ENCODE measurements at regions not wholly inside any gene's neighbourhood (a gene's known extent, or its start where the extent isn't known, plus 50 kb on each side); places are given as distances from the start of the nearest gene placed in this dataset.

DNA sequence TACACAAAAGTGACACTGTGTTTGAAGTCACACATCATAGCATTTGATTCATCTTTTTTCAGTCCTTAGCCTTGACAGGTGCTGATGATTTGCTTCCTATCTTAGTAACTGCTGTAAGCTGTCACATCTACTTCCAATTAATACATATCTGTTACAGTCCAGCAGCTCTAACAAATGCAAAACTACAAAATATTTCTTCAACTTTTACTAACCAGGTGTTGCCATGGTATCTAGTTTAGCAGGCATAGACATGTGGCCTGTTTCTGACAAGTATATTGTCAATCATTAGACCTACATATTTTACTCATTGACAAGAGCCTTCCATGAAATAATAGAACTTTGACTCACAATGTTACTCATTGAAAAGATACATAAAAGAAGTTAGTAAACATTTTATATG lies 1159.7 kb downstream of the GRIK2 start:
- in situ Hi-C loops (cut with HindIII; ENCODE audit: low pct_unique_long_range_greater_than_20kb, low sequenced_read_pairs): no loop called here
- DNase-seq (ENCODE audit: low read depth, low spot score): no peak

DNA sequence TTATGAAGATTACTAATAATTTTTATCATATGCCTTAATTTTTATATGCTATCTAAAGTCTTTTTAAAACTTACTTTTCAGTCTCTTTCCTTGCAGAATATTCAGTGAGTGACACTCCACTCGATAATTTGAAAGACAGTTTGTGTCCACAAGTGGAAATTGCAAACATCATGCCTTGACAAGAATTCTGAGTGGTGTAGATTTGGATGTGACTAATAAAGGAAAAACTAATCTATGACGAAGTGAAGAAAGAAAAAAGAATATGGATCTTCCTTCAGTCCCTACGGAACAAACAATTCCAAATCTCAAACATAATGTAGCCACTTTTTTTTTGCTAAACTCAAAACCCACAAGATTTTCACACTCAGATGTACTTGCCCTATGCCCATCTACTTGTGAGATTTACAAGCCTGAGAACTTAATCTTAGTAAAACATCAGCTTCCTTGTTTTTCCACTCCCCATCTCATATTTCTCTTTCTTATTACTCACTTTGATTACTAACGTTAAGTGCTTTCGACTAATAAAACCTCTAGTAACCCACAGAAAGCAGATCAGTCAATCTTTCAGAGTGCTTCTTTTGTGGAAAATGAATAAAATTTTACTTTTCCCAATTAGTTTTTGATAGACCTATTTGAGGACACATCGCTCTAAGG lies 1155.8 kb downstream of the GRIK2 start:
- in situ Hi-C loops (cut with HindIII; ENCODE audit: low pct_unique_long_range_greater_than_20kb, low sequenced_read_pairs): no loop called here
- no peak for DNase-seq (ENCODE audit: low read depth, low spot score)

DNA sequence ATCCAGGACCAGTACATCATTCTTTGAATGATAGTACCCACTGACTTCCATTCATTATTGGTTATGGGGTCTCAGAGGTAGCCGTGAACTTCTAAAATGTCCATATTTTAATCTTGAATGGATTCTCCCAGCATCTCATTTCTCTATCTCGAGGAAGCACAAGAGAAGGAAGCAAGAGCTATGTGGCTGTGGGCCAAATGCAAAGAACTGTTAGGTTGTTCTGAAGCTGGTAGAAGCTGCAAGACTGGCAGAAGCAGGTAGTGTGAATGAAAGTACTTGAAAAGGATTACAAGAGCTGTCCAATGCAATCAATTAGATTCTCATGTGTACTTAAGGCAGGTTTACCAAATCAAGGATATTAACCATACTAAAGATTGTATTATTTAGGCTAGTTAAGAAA lies 1131.8 kb downstream of the GRIK2 start:
- DNase-seq (ENCODE audit: low read depth, low spot score): no peak
- in situ Hi-C loops (cut with HindIII; ENCODE audit: low pct_unique_long_range_greater_than_20kb, low sequenced_read_pairs): no loop called here

DNA sequence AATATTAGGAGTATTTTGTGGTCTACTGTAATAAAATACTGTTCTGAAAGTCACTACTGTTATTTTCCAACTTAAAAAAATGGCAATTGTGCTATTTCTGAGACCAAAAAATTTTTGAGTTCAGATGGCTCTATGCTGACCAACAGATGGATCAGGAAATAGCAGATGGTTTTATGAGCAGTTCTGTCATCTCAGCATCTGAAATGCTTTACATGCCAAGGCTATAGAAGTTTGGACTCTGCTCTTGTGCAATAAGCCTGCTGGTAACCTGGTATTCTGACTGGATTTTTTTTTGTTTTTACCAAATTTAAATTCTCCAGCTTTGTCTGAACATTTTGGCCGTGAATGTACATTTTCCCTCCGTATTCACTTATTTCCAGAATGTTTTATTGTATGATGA lies 1127.5 kb downstream of the GRIK2 start:
- in situ Hi-C loops (cut with HindIII; ENCODE audit: low pct_unique_long_range_greater_than_20kb, low sequenced_read_pairs): no loop called here
- no peak for DNase-seq (ENCODE audit: low read depth, low spot score)

DNA sequence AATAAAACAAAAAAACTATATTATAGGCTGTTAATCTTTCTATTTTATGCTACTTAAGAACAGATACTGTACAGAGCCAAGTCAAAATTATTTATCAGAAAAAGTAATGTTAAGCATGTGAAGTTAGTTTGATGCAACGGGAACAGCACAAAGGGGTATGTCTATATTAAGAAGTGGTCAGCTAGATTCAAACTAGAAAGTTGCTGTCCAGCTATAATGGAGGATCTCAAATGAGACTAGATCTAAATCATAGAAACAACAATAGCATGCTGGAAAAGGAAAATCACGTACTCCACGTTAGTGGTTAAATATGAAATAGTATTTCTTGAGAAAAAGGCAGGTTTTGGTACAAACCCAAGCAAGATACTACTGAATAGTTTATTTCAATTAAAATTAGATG lies 1124.0 kb downstream of the GRIK2 start:
- in situ Hi-C loops (cut with HindIII; ENCODE audit: low pct_unique_long_range_greater_than_20kb, low sequenced_read_pairs): no loop called here

DNA sequence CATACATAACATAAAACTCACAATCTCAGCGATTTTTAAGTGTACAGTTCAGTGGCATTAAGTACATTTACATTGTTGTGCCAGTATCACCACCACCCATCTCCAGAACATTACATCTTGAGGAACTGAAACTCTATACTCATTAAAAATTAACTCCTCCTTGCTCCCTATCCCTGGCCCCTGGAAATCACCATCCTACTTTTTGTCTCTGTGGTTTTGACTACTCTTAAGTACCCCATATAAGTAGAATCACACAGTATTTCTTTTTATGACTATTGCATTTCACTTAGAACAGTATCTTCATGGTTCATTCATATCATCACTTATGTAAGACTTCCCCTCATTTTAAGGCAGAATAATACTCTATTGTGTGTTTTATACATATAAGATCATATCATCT lies 1108.1 kb downstream of the GRIK2 start:
- no peak for DNase-seq (ENCODE audit: low read depth, low spot score)
- in situ Hi-C loops (cut with HindIII; ENCODE audit: low pct_unique_long_range_greater_than_20kb, low sequenced_read_pairs): no loop called here

More for the DNA sequence above, 1124.0 kb downstream of the GRIK2 start:
- no peak for DNase-seq (ENCODE audit: low read depth, low spot score)

DNA sequence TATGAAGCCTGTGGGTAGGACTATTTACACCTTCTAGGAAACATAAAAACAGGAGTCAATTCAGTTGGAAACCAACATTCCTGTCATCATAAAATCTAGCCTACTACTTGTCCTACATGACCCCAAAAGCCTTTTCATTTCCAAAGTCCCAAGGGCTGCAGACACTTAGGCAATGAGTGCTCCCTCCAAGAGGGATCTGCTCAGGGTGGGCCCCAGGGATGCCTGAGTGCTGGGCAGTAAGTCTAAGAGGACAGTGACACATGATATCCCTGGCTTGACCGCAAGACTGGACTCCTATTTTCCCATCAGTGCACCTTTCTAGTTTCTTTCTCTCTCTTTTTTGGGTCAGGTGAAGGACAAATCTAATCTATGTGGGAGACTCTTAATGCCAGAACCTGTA lies 1101.3 kb downstream of the GRIK2 start:
- no peak for DNase-seq (ENCODE audit: low read depth, low spot score)
- in situ Hi-C loops (cut with HindIII; ENCODE audit: low pct_unique_long_range_greater_than_20kb, low sequenced_read_pairs): no loop called here

DNA sequence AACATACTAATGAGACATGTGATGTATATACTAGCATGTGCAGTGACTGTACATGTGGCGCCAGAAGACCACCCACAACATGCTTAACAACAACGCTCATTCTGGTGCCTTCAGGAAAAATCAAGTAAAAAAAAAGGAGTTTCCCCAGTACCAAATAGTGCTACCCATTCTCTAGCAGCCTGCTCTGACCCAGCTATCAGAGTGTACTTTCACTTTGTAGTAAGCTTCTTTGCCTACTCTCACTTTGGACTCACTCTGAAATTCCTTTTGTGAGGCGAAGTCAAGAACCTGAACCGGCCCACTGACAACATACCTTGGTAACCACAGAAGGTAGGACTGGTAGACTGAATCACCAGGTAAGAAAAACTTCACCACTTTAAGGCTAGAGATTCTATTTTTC lies 1100.0 kb downstream of the GRIK2 start:
- no peak for DNase-seq (ENCODE audit: low read depth, low spot score)
- in situ Hi-C loops (cut with HindIII; ENCODE audit: low pct_unique_long_range_greater_than_20kb, low sequenced_read_pairs): no loop called here

DNA sequence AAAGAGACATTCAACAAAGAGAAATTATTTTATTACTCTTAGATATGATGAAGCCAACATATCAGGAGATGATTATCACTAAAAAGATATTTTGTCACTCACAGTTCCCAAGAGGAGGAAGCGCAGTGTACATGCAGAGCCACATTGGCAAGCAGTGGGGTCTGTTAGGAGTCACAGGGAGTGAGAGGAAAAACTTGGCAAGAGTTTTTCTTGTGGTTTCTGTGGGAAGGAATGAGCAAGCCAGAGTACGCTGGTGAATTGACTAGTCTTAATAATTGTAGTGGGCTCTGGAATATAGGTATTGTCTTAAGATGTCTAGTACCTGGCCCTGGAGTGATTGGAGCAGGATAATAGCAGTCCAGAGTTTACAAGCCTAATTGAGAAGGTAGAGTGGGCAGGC lies 1095.2 kb downstream of the GRIK2 start:
- no peak for DNase-seq (ENCODE audit: low read depth, low spot score)

DNA sequence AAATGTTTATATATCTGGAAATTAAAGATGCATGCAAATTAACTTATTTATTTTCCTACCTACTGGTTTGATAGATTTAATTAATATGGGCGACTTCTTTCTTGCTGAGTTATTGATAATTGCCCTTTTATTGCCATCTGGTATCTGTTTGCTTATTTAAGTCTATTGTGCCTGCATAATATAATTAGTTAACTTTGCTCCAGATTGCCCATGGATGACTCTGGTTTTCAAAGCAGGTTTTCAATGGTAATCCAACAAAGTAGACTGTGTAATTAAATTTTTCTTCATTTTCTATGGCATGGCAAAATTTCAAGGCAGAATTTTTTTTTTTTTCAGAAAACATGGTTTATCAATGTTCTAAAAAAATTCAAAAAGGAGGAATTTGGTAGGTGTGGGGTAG lies 1092.0 kb downstream of the GRIK2 start:
- no peak for DNase-seq (ENCODE audit: low read depth, low spot score)
- in situ Hi-C loops (cut with HindIII; ENCODE audit: low pct_unique_long_range_greater_than_20kb, low sequenced_read_pairs): no loop called here

More for the DNA sequence above, 1095.2 kb downstream of the GRIK2 start:
- in situ Hi-C loops (cut with HindIII; ENCODE audit: low pct_unique_long_range_greater_than_20kb, low sequenced_read_pairs): no loop called here

DNA sequence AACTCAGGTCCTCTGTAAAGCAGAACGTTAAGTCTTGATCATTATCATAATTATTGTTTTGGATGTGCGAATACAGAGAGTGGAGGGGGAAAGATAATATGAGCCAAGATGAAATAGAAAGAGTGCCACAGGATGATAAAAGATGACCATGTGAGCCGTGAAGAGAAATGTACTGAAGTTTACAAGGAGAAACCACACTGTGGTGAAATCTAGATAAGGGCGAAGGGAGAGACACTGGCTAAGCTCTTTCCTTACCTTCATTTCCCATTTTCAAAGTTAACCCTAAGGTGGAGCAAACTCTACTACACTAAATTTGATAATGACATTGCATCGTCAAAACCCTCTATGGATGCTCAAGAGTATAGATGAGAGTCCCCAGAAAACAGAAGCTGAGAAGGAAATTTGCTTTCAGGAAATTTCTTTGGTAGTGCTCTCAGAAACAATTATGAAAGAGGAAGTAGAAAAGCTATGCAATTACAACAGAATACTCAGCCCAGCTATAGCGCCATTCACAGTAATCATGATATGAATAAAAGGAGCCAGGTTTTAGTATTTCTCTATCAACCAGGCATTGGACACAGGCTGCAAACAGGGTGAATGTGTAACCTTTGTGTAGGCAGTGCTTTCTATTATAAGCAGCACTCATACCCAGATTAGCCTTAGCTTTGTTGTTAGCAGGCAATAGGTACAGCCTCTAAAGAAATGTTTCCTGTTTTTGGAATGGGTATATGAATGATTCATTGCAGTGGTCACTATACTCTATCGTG lies 1080.7 kb downstream of the GRIK2 start:
- DNase-seq (ENCODE audit: low read depth, low spot score): no peak
- in situ Hi-C loops (cut with HindIII; ENCODE audit: low pct_unique_long_range_greater_than_20kb, low sequenced_read_pairs): no loop called here

DNA sequence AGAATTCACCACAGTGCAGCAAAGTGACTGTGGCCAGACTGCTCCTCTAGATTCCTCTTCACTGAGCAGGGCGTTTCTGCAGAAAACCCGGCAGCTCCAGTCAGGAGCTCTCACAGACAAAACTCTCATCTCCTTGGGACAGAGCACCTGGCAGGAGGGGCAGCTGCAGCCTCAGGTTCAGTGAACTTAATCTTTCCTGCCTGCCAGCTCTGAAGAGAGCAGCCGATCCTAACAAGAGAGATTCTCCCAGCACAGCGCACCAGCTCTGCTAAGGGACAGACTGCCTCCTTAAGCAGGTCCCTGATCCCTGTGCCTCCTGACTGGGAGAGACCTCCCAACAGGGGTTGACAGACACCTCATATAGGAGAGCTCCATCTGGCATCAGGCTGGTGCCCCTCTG lies 1065.5 kb downstream of the GRIK2 start:
- in situ Hi-C loops (cut with HindIII; ENCODE audit: low pct_unique_long_range_greater_than_20kb, low sequenced_read_pairs): no loop called here
- DNase-seq (ENCODE audit: low read depth, low spot score): no peak

DNA sequence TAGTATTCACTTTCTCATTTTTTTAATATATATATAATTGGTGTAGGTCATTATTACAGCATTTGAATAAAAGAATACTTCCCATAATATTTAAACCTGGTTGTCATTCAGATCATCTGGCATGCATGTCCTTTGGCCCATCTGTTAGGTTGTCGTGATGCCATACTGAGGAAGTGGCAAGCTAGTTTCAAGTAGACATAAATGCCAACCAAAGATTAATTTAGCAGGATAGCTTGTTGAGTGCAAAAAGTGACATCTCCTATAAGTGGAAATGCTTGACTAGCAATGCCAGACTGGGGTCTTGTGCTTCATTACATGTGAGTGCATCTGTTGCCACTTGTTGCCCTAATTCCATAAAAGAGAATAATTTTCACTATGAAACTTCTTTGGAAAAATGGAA lies 1044.7 kb downstream of the GRIK2 start:
- in situ Hi-C loops (cut with HindIII; ENCODE audit: low pct_unique_long_range_greater_than_20kb, low sequenced_read_pairs): no loop called here
- DNase-seq (ENCODE audit: low read depth, low spot score): no peak

DNA sequence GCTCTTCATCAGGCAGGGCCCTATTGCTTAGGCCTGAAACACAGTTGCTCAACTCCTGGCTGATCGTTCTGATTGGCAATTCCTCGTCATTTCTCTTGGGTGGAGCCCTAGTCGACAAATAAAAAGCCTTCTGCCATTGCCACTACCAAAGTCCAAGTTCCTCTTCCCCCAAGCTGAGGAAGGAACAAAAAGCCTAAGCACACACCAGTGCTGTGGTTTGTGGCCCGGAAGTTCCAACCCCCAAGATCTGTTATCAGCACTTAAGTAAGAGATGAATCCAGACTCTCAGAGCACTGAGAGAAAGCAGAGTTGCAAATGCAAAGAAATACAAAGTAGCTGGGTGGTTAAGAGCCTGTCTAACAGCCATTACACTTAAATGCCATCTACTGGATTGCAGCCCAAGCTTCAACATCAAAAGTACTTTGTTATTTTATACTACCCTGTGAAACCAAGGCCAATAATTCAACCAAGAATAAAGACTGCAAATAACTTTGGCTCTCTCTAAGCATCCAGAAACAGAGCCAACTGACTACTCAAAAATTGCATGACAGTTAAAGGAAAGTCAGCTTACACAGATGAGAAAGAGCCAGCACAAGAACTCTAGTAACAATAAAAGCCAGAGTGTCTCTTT lies 1024.0 kb downstream of the GRIK2 start:
- in situ Hi-C loops (cut with HindIII; ENCODE audit: low pct_unique_long_range_greater_than_20kb, low sequenced_read_pairs): no loop called here
- DNase-seq (ENCODE audit: low read depth, low spot score): no peak

DNA sequence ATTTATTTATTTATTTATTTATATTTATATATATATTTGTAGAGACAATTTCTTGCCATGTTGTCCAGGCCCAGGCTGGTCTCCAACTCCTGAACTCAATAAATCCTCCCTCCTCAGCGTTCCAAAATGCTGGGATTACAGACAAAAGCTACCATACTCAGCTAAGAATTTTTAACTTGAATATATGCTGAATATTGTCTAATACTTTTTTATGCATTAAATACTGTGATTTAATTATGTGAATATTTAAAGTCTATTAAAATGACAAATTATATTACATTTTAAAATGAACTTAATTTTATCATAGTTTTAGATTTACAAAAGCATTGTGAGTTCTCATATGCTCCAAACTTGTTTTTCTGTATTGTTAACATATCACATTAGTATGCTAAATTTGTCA lies 1022.4 kb downstream of the GRIK2 start:
- no peak for DNase-seq (ENCODE audit: low read depth, low spot score)
- in situ Hi-C loops (cut with HindIII; ENCODE audit: low pct_unique_long_range_greater_than_20kb, low sequenced_read_pairs): no loop called here

DNA sequence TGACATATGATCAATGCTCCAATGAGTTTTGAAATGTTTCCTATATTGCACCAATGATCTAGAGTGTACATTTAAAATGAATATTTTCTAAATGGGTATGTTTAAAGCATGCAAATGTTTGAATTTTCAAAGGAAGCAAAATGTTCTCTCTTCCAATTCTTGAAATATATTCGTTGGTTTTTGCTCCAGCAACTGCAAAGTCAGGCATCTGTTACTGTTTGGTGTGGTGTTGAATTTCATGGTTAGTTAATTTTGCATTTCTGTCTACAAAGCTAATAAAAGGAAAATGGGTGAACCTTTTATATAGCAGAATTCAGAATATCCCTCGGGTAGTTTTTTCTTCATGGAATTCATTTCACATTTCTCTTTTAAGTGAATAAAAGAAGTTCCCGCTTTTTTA lies 1018.3 kb downstream of the GRIK2 start:
- DNase-seq (ENCODE audit: low read depth, low spot score): no peak
- in situ Hi-C loops (cut with HindIII; ENCODE audit: low pct_unique_long_range_greater_than_20kb, low sequenced_read_pairs): no loop called here

DNA sequence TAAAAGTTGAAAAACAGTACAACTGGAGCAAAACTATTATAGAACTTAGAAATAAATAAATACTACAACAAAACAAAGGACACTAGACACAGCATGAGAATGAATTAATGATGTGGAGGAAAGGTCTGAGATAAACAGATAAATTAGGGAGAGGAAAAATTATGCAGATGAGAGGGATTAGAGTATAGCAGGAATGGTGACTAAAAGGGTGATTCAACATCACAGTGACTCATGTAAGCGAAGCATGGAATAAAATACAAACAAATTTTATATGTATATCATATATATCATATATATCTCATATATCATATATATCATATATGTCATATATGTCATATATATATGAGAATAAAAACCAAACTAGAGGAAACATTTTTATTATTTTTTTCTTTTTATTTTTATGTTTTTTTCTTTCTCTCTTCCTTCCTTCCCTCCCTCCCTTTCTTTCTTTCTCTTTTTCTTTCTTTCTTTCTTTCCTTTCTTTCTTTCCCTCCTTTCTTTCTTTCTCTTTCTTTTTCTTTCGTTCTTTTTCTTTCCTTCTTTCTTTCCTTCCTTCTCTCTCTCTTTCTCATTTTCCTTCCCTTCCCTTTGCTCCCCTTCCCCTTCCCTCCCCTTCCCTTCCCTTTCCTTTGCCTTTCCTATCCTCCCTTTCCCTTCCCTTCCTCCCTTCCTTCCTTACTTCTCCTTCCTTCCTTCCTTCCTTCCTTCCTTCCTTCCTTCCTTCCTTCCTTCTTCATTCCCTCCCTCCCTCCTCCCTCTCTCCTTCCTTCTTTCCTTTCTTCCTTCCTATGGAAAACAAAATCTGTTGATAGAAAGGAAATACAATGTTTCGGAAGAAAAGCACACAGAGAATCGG lies 1014.6 kb downstream of the GRIK2 start:
- in situ Hi-C loops (cut with HindIII; ENCODE audit: low pct_unique_long_range_greater_than_20kb, low sequenced_read_pairs): no loop called here
- no peak for DNase-seq (ENCODE audit: low read depth, low spot score)

DNA sequence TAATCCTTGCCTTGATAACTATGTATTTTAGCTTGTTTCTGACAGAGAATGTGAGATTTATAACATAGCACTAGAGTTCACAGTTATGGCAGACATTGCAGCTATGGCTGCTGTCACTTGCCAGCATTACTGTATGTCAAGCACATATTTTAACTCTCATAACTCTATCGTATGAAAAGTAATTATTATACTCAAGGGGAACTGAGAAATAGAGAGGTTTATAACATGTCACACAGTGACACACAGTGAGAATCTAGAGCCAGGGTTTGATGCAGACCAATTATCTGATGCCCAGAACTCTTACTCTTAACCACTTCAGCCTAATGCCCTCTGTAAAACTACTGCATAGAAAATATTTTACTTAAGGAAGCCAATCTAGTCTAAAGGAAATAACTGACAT lies 1012.4 kb downstream of the GRIK2 start:
- in situ Hi-C loops (cut with HindIII; ENCODE audit: low pct_unique_long_range_greater_than_20kb, low sequenced_read_pairs): no loop called here
- no peak for DNase-seq (ENCODE audit: low read depth, low spot score)

Data from SK-MEL-5 (cell line).